Stimulated activated CD4-positive, alpha-beta T cell treated with anti-CD3 and anti-CD28 coated beads, Interleukin-12 subunit alpha, Interleukin-12 subunit beta, amount 100 ng/mL, for 24 hours (primary cell): ENCODE measurements at regions not wholly inside any gene's neighbourhood (a gene's known extent, or its start where the extent isn't known, plus 50 kb on each side); places are given as distances from the start of the nearest gene placed in this dataset.
"Not testable (repeated sequence)": the region's sequence is repeated elsewhere in the genome, so short reads cannot be mapped to it uniquely, and the experiment has no call there.

ENCODE experiments used
- DNase-seq, 2 experiments: peaks; one replicate each; pipeline ENCODE4 v3.0.0-alpha.2; 2020; ENCODE audit warnings: low read depth in 2 of 2

DNA sequence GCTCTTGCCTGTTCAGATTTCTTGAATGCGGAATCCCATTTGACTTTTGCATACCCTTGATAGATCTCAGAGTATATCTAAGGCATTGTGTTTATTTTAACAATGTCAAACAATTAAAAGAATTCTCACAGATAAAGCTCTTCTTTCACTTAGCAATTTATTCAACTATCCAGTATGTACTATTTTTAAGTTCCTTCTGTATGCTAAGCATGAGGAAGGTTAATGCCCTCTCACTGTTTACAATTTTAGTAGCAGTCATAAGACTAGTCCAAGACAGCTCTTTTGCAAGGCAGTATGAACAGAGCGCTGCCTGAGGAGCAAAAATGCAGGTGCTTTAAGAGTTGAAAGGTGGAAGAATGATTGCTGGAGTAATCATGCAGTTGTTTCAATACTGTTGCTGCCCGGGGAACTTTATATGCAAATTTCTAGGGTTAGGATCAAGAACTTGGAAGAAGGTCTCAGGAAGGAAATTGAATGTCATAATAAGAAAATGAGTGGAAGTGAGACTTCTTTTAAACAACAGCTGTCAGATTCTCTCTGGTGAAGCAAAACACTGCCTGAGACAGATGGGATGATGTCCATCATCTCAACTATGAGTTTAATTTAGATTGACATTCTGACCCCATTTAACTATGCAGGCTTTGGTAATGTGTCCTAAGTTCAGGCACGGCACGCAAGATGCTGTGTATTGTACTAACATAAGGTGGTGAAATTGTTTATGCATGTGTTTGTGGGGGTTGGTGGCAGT, 1303.5 kb upstream of the CITED2 start:
- no peak for DNase-seq

- DNase-seq: no peak
Measured at GRCh38 chr6:140671926-140672325, 1297.5 kb upstream of the CITED2 start.

DNA sequence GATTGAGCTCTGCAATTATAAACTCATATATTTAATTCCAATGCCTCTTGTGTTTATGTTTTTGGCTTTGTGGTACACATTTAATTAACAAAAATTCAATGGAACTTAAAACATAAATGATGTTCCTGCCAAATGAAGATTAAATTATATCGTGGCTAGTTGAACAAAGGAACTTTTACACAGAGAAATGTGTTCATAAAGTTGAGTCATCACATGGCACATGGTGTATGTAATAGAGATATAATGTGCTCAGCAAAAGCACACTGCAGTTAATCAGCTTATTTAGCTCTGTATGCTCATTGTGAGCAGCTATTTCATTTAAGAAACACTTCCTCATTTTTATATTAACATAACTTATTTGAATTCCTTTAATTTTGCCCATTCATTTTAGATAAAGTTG, 1295.6 kb upstream of the CITED2 start:
- no peak for DNase-seq

GRCh38 chr6:140669321-140669720, 1294.9 kb upstream of the CITED2 start:
- no peak for DNase-seq

- DNase-seq: no peak
Measured at GRCh38 chr6:140663772-140664171, 1289.3 kb upstream of the CITED2 start.

DNA sequence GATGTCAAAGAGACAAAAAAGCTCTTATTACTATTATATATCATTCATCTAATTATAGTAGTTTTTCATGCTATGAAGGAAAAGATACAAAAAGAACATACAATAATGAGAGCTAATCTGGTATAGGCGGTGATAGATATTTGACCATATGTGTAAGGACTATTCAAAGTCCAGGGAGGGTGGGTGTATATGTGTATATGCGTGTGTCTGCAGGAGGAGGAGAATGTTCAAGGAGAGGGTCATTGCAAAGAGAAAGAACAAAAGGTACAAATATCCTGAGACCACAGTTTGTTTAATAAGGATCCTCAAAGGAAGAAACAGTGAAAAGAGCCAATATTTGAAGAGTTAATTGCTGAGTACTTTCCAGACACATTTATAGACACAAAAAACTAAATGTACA, 1288.6 kb upstream of the CITED2 start:
- no peak for DNase-seq

DNA sequence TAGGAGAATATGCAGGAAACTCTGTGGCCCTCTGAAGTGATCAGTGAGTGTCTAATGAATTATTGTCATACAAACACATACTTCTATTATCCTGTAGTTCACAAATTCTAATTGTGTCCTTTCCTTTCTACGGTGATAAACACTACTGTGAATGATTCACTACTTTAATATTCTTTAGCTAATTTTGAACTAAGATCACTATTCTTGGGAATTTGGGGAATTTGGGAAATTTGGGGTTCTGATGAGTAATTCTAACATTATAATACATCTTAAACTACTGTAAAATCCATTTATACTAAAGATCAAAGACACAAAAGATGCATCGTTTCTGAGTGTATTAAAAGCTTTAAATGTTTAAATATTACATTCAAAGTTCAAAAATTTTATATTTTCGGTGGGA, 1287.2 kb upstream of the CITED2 start:
- no peak for DNase-seq

GRCh38 chr6:140660295-140660694, 1285.8 kb upstream of the CITED2 start:
- no peak for DNase-seq

GRCh38 chr6:140653972-140654371, 1279.5 kb upstream of the CITED2 start:
- no peak for DNase-seq

GRCh38 chr6:140653506-140653905, 1279.1 kb upstream of the CITED2 start:
- DNase-seq: no peak

DNA sequence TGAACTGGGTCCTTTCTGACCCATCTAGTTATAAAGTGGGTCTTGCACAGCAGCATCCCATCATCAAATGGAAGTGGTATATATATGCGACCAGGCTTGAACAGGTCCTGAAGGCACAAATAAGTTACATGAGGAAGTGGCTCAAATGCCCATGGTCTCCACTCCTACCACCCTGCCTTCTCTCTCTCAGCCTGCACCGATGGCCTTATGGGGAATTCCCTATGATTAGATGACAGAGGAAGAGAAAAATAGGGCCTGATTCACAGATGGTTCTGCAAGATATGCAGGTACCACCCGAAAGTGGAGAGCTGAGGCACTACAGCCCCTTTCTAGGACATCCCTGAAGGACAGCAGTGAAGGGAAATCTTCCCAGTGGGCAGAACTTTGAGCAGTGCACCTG, 1275.1 kb upstream of the CITED2 start:
- not testable (repeated sequence) for DNase-seq

GRCh38 chr6:140647322-140647721, 1272.9 kb upstream of the CITED2 start:
- not testable (repeated sequence) for DNase-seq

DNA sequence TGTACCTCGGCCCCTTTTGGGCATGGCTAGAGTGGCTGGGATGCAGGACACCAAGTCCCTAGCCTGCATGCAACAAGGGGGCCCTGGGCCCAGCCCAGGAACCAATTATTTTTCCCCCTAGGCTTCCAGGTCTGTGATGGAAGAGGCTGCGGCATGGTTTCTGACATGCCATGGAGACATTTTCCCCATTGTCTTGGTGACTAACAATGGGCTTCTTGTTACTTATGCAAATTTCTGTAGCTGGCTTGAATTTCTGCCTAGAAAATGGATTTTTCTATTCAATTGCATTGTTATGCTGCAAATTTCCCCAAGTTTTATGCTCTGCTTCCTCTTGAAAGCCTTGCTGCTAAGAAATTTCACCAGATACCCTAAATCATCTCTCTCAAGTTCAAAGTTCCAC, 1269.6 kb upstream of the CITED2 start:
- no peak for DNase-seq

DNA sequence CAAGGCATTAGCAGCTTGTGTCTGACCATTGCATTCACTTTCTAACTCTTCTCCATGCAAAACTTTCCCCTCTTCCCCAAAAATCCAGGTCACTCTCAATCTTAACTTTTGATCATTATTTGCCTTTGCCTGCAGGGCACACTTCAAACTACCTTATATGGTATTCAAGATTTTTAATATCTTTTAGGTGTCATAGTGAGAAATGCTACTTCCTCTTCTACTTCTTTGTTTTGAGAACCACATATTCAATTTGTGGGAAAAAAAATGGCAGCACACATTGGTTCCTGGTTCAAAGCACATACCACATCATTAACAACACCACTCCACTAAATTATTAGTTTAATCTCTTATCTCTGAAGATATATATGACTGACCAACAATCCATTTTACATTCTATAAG, 1267.0 kb upstream of the CITED2 start:
- no peak for DNase-seq

GRCh38 chr6:140636908-140637402, 1262.5 kb upstream of the CITED2 start:
- DNase-seq: no peak

DNA sequence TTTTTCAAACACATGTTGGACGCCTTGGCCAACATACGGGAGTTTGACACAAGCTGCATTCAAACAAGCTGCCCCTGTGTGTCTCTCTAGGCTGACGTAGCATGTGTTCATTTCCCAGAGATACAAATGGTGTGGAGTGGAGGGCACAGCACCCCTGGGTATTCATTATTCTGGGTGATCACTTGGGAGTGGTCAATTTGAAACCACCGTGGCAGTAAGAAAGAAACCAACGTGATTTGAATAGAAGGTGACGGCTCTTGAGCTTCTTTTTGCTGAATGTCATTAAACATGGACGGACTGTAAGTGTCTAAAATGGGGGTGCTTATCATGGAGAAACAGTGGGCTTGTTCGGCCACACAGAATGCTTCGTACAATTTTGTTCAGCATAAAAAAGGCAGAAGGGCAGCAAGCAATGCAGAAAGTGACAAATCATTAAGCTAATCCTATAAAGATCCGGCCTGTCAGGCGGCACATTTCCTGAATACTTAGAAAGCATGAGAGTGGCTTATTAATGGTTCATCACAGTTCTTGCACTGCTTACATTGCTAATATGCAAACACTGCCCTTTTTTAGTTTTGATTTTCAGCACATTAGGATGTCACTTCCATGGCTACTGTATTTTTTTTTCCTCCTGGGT, 1261.9 kb upstream of the CITED2 start:
- DNase-seq: no peak

- DNase-seq: no peak
Measured at GRCh38 chr6:140627002-140627401, 1252.6 kb upstream of the CITED2 start.

DNA sequence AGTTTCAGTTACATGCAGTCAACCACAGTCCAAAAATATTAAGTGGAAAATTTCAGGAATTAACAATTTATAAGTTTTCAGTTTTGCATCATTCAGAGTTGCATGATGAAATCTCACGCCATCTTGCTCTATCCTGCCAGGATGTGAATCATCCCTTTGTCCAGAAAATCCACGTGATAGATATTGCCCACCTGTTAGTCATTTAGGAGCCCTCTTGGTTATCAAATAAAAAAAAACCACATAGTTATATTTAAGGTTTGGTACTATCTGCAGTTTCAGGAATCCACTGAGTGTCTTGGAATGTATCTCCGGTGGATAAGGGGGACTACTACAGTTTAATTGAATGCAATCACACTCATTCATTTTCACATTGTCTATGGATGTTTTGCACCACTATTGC, 1249.0 kb upstream of the CITED2 start:
- no peak for DNase-seq

GRCh38 chr6:140620496-140620895, 1246.0 kb upstream of the CITED2 start:
- DNase-seq: no peak

- DNase-seq: no peak
Measured at GRCh38 chr6:140609956-140610355, 1235.5 kb upstream of the CITED2 start.

GRCh38 chr6:140609321-140609720, 1234.9 kb upstream of the CITED2 start:
- no peak for DNase-seq

DNA sequence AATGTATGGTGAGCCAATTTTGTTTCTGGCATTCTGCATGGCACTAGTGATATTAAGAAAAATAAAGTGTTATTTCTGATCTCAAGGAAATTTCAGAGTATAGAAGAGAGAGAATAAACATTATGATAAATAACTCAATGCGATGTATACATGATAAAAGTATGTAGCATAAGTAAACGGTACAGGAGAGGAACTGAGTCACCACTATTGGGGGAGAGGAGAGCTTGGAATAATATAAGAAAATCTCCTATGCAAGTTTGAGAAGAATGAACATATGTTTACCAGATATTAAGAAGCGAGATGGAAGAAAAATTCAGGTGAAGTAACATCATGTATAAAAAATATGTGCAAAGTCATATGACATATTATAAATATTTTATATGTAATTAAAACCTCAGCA, 1230.3 kb upstream of the CITED2 start:
- DNase-seq: no peak

DNA sequence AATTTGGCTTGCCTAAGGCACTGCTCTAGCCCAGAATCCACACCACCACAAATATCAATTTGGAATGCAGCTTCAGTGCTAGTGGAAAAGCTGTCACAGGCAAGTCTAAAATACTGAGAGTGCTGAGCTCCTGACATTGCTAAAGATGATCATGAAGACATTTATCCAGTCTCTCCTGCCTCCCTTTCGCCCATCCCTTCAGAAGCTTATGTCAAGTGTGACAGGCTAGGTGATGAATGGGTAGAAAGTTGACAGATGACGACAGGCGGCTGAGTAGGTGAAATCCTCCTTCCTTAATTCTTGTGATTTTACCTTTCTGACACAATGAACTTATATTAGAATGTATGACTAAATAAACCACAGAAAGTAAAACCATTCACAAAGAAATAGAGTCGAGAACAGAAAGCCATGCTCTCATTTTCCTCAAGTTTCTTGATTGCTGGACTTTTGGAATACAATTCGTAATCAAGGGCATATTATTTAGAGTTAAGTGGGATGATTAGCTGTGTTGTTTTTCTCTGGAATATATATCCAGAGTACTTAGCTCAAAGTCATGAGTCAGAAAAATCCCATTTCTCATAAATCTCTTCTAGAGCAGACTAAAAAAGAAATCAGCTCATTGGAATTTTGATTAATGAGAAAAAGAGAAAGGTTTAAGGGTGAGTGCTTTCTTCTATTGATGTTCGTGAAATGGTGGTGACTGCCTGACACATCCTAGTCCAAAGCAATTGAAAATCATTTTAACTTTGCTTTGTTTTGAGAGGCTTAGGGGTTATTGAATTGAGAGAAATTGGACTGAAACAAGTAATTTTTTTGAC, 1228.2 kb upstream of the CITED2 start:
- DNase-seq: no peak
